ENCODE measurements at regions not wholly inside any gene's neighbourhood (a gene's known extent, or its start where the extent isn't known, plus 50 kb on each side); places are given as distances from the start of the nearest gene placed in this dataset.

DNA sequence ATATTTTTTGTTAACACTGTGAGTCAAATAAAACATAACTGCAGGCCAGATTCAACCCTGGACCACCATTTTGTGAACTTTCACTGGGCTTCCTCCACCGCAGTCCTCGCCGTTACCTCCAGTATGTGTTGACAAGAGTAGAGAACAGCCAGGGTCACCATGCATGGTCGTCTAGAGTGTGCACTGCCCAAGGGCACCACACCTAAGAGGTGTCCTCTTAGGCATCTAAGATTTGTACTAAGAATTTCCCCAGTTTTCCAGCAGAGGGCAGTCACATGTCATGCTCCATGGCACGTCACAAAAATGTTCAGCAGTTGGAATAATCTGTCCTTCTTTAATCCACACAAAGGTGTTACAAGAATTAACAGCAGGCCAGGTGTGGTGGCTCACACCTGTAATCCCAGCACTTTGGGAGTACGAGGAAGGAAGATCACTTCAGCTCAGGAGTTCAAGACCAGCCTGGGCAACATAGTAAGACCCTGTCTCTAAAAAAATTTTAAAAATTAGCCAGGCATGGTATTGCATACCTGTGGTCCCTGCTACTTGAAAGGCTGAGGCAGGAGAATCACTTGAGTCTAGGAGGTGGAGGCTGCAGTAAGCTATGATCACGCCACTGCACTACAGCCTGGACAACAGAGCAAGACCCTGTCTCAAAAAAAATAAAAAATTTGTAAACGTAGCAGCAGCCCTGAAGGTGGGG is 71.2 kb upstream of the FOXK1 start:
- peak; percentile 79 for DNase-seq
- Mint-ChIP-seq H3K27ac (ENCODE audit: unreplicated experiment) (no peak overlapping the region), H3K4me1 (ENCODE audit: low read depth, unreplicated experiment) (peaks cover 22% of the 10 kb centered on the region), H3K36me3 (ENCODE audit: insufficient read depth, unreplicated experiment) (peaks cover 4% of the 10 kb centered on the region), H3K27me3 (ENCODE audit: unreplicated experiment) (peaks cover 24% of the 10 kb centered on the region), H3K4me3 (ENCODE audit: low read depth, unreplicated experiment) (no peak overlapping the region), H3K9me3 (ENCODE audit: low read depth, unreplicated experiment) (no peaks in the 10 kb centered on the region)
- BruUV-seq (replicated peaks) = no TSS peak
- TF ChIP-seq, protein P1, sequence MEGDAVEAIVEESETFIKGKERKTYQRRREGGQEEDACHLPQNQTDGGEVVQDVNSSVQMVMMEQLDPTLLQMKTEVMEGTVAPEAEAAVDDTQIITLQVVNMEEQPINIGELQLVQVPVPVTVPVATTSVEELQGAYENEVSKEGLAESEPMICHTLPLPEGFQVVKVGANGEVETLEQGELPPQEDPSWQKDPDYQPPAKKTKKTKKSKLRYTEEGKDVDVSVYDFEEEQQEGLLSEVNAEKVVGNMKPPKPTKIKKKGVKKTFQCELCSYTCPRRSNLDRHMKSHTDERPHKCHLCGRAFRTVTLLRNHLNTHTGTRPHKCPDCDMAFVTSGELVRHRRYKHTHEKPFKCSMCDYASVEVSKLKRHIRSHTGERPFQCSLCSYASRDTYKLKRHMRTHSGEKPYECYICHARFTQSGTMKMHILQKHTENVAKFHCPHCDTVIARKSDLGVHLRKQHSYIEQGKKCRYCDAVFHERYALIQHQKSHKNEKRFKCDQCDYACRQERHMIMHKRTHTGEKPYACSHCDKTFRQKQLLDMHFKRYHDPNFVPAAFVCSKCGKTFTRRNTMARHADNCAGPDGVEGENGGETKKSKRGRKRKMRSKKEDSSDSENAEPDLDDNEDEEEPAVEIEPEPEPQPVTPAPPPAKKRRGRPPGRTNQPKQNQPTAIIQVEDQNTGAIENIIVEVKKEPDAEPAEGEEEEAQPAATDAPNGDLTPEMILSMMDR (IDR thresholded peaks at IDR 0.05; ENCODE audit: unreplicated experiment) = peak; percentile 92
- intact Hi-C loops (cut with micrococcal nuclease; ENCODE audit: unreplicated experiment) = loop anchor here (1.0 to 10.0 kb wide), 2 partner anchors 20 to 144 kb away; no protein-coding TSS in a partner anchor
- CTCF ChIA-PET = interaction anchor here (1.2 kb wide), 1 partner anchor 21 kb away, joined by 5 read pairs; no protein-coding TSS in a partner anchor

DNA sequence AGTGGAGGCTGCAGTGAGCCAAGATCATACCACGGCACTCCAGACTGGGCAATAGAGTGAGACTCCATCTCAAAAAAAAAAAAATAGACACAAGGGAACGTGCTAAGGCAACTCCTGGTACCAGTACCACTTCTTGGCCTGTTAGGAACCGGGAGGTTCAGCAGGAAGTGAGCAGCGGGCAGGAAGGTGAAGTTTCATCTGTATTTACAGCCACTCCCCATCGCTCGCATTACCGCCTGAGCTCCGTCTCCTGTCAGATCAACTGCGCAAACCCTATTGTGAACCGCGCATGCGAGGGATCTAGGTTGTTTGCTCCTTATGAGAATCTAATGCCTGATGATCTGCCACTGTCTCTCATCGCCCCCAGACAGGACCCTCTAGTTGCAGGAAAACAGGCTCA is 69.9 kb upstream of the FOXK1 start:
- peaks cover 22% of the 10 kb centered on the region for H3K4me1 Mint-ChIP-seq (ENCODE audit: low read depth, unreplicated experiment)
- CTCF ChIA-PET = interaction anchor here (1.2 kb wide), 1 partner anchor 19 kb away, joined by 5 read pairs; no protein-coding TSS in a partner anchor

DNA sequence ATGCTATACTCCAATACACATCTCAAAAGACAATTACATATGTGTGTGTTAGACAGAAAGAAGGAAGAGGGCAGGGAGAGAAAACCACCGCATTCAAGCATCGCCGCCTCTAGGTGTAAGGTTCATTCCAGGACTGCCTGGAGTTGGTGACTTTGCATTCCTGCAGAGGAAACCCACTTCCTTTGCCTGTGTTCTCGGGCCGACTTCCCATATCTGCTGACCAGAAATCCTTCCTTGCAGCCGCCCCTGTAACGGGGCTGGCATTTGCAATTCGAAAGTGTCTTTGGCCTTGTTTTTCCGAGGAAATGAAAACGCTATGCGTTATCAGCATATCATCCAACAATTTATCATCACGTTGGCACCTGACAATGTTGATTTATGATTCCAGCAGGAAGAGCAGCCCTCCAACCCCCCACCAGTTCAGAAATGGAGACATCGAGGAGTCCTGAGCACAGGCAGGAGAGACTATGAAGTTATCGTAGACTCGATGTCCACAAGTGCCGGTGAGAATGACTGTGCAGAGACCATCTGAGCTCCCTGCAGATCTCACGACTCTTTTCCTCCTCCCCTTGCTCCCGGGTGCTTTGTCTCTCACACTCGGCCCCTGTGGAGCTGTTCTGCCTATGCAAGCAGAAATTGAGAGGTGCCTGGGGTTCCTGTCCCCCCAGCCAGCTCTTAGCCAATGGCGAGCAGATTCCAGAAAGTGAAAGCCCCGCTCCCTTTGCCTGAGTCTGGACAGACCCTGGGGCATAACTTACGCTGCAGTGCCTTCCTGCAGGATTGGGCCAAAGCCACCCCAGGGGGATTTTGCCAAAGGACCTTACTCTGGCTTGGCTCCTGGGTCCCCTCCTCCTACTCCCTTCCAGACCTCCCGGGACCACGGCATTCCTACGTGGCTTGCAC is 68.9 kb upstream of the FOXK1 start:
- H3K4me3 Mint-ChIP-seq (ENCODE audit: low read depth, unreplicated experiment) = peak overlapping the region; percentile 62
- DNase-seq = peak; percentile 20
- no peaks in the 10 kb centered on the region for H3K9me3 Mint-ChIP-seq (ENCODE audit: low read depth, unreplicated experiment)
- peaks cover 22% of the 10 kb centered on the region for H3K4me1 Mint-ChIP-seq (ENCODE audit: low read depth, unreplicated experiment)
- peak overlapping the region; percentile 33 for H3K27ac Mint-ChIP-seq (ENCODE audit: unreplicated experiment)
- CTCF ChIA-PET = interaction anchor here (0.6 to 2.5 kb wide), 5 partner anchors 13 to 163 kb away, joined by 3 to 16 read pairs (median 4); no protein-coding TSS in a partner anchor
- TF ChIP-seq, protein P1 (IDR thresholded peaks at IDR 0.05; ENCODE audit: unreplicated experiment) = no peak
- intact Hi-C loops (cut with micrococcal nuclease; ENCODE audit: unreplicated experiment) = loop anchor here (10.0 kb wide), 1 partner anchor 142 kb away; no protein-coding TSS in a partner anchor
- peaks cover 1% of the 10 kb centered on the region for H3K27me3 Mint-ChIP-seq (ENCODE audit: unreplicated experiment)
- BruUV-seq (replicated peaks) = no TSS peak
- H3K36me3 Mint-ChIP-seq (ENCODE audit: insufficient read depth, unreplicated experiment) = peaks cover 4% of the 10 kb centered on the region

More for the DNA sequence above, 69.9 kb upstream of the FOXK1 start:
- H3K4me3 Mint-ChIP-seq (ENCODE audit: low read depth, unreplicated experiment) = no peak overlapping the region
- TF ChIP-seq, protein P1 (IDR thresholded peaks at IDR 0.05; ENCODE audit: unreplicated experiment) = no peak
- intact Hi-C loops (cut with micrococcal nuclease; ENCODE audit: unreplicated experiment) = loop anchor here (10.0 kb wide), 1 partner anchor 143 kb away; no protein-coding TSS in a partner anchor
- BruUV-seq (replicated peaks) = no TSS peak
- no peak overlapping the region for H3K27ac Mint-ChIP-seq (ENCODE audit: unreplicated experiment)
- no peak for DNase-seq
- peaks cover 4% of the 10 kb centered on the region for H3K36me3 Mint-ChIP-seq (ENCODE audit: insufficient read depth, unreplicated experiment)
- peaks cover 11% of the 10 kb centered on the region for H3K27me3 Mint-ChIP-seq (ENCODE audit: unreplicated experiment)
- H3K9me3 Mint-ChIP-seq (ENCODE audit: low read depth, unreplicated experiment) = no peaks in the 10 kb centered on the region

DNA sequence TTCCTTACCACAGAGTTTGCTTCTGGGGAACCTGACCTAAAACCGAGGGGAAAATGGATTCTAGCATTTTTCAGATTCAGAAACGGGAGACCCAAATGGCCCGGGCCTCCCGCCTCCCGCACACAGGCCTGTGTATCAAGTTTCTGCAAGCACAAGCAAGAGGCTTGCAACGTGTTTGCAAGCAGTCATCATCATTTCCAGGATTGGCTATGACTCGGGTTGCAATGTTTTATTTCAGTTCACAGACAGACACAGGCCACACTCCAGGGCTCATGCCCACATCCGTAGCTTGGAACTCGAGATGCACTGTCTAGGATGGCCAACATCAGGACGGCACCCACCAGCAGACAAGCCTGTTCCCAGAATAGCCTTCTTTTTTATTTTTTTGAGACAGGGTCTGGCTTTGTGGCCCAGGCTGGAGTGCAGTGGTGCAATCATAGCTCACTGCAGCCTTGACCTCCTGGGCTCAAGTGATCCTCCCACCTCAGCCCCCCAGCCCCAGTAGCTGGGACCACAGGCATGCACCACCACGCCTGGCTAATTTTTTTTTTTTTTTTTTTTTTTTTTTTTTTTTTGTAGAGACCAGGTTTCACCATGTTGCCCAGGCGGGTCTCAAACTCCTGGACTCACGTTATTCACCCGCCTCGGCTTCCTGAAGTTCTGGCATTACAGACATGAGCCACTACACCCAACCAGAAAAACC is 68.1 kb upstream of the FOXK1 start:
- TF ChIP-seq, protein P1 (IDR thresholded peaks at IDR 0.05; ENCODE audit: unreplicated experiment) = no peak
- H3K27me3 Mint-ChIP-seq (ENCODE audit: unreplicated experiment) = no peaks in the 10 kb centered on the region
- H3K27ac Mint-ChIP-seq (ENCODE audit: unreplicated experiment) = no peak overlapping the region
- peak overlapping the region; percentile 62 for H3K4me3 Mint-ChIP-seq (ENCODE audit: low read depth, unreplicated experiment)
- no TSS peak for BruUV-seq (replicated peaks)
- no peak for DNase-seq
- no peaks in the 10 kb centered on the region for H3K9me3 Mint-ChIP-seq (ENCODE audit: low read depth, unreplicated experiment)
- intact Hi-C loops (cut with micrococcal nuclease; ENCODE audit: unreplicated experiment) = loop anchor here (10.0 kb wide), 1 partner anchor 141 kb away; no protein-coding TSS in a partner anchor
- CTCF ChIA-PET = interaction anchor here (0.6 to 2.5 kb wide), 2 partner anchors 17 to 135 kb away, joined by 3 to 16 read pairs; no protein-coding TSS in a partner anchor
- H3K36me3 Mint-ChIP-seq (ENCODE audit: insufficient read depth, unreplicated experiment) = peaks cover 4% of the 10 kb centered on the region
- H3K4me1 Mint-ChIP-seq (ENCODE audit: low read depth, unreplicated experiment) = peaks cover 22% of the 10 kb centered on the region
